H9 (cell line): ENCODE measurements at regions not wholly inside any gene's neighbourhood (a gene's known extent, or its start where the extent isn't known, plus 50 kb on each side); places are given as distances from the start of the nearest gene placed in this dataset.

Source experiments
- DNase-seq: peaks from one replicate; pipeline ENCODE4 v3.0.0-alpha.2; 2017
- H2AFZ ChIP-seq: one replicate; pipeline ENCODE4 v1.6.1; 2013; ENCODE audit warnings: mild to moderate bottlenecking, low read length, control low read depth, moderate library complexity
- H2AK5ac ChIP-seq: 2 replicates; pipeline ENCODE4 v1.6.1; 2013; ENCODE audit warnings: low read length, control low read depth, mixed read lengths; ENCODE audit not compliant: insufficient read length
- H2BK120ac ChIP-seq: one replicate; pipeline ENCODE4 v1.6.1; 2013; ENCODE audit warnings: low read depth, mild to moderate bottlenecking, low read length, control low read depth, inconsistent platforms; ENCODE audit not compliant: poor library complexity, severe bottlenecking
- H2BK12ac ChIP-seq: 2 replicates; pipeline ENCODE4 v1.6.1; 2013; ENCODE audit warnings: low read length, control low read depth, mixed read lengths, low read depth; ENCODE audit not compliant: insufficient read length
- H2BK15ac ChIP-seq: 2 replicates; pipeline ENCODE4 v1.6.1; 2013; ENCODE audit warnings: low read depth, low read length, control low read depth
- H2BK20ac ChIP-seq: one replicate; pipeline ENCODE4 v1.6.1; 2013; ENCODE audit warnings: low read depth, mild to moderate bottlenecking, low read length, control low read depth, inconsistent platforms; ENCODE audit not compliant: poor library complexity, severe bottlenecking
- H2BK5ac ChIP-seq: 2 replicates; pipeline ENCODE4 v1.6.1; 2013; ENCODE audit warnings: low read length, control low read depth, mixed read lengths; ENCODE audit not compliant: insufficient read length
- H3K14ac ChIP-seq: 2 replicates; pipeline ENCODE4 v1.6.1; 2013; ENCODE audit warnings: low read length, control low read depth; ENCODE audit not compliant: insufficient read depth
- H3K18ac ChIP-seq: 2 replicates; pipeline ENCODE4 v1.6.1; 2013; ENCODE audit warnings: low read depth, mild to moderate bottlenecking, mixed read lengths, low read length, control low read depth; ENCODE audit not compliant: insufficient read length
- H3K23ac ChIP-seq: 2 replicates; pipeline ENCODE4 v1.6.1; 2013; ENCODE audit warnings: low read length, control low read depth, mixed read lengths, low read depth; ENCODE audit not compliant: insufficient read length
- H3K23me2 ChIP-seq: 2 replicates; pipeline ENCODE4 v1.6.1; 2013; ENCODE audit warnings: low read depth, mild to moderate bottlenecking, mixed read lengths, low read length, control low read depth; ENCODE audit not compliant: insufficient read length, poor library complexity, severe bottlenecking
- H3K27ac ChIP-seq: 2 replicates; pipeline ENCODE4 v1.5.1; 2013; ENCODE audit warnings: low read length, control low read depth, mixed read lengths, low read depth; ENCODE audit not compliant: insufficient read length
- H3K27me3 ChIP-seq: 2 replicates; pipeline ENCODE4 v1.6.1; 2013; ENCODE audit warnings: low read length, control low read depth, inconsistent platforms; ENCODE audit not compliant: insufficient read depth
- H3K4ac ChIP-seq: 2 replicates; pipeline ENCODE4 v1.6.1; 2013; ENCODE audit warnings: low read depth, mild to moderate bottlenecking, control low read depth, inconsistent platforms, low read length, moderate library complexity
- H3K4me1 ChIP-seq: 2 replicates; pipeline ENCODE4 v1.6.1; 2013; ENCODE audit warnings: low read length, control low read depth, inconsistent platforms; ENCODE audit not compliant: insufficient read depth
- H3K4me2 ChIP-seq: 2 replicates; pipeline ENCODE4 v1.6.1; 2013; ENCODE audit warnings: low read length, control low read depth, mixed read lengths; ENCODE audit not compliant: insufficient read length, insufficient read depth
- H3K56ac ChIP-seq: 2 replicates; pipeline ENCODE4 v1.6.1; 2013; ENCODE audit warnings: low read depth, mild to moderate bottlenecking, mixed read lengths, low read length, control low read depth; ENCODE audit not compliant: insufficient read length
- H3K79me1 ChIP-seq: 2 replicates; pipeline ENCODE4 v1.6.1; 2013; ENCODE audit warnings: low read depth, mild to moderate bottlenecking, moderate library complexity, low read length, control low read depth, inconsistent platforms; ENCODE audit not compliant: insufficient read depth, poor library complexity, severe bottlenecking
- H3K79me2 ChIP-seq: 2 replicates; pipeline ENCODE4 v1.6.1; 2013; ENCODE audit warnings: low read length, control low read depth, inconsistent platforms; ENCODE audit not compliant: insufficient read depth
- H3K9ac ChIP-seq: 2 replicates; pipeline ENCODE4 v1.6.1; 2013; ENCODE audit warnings: low read length, control low read depth, mixed read lengths; ENCODE audit not compliant: insufficient read length; ENCODE audit errors: extremely low read depth
- H3K9me3 ChIP-seq: one replicate; pipeline ENCODE4 v1.6.1; 2013; ENCODE audit warnings: low read depth, low read length, inconsistent platforms; ENCODE audit not compliant: control insufficient read depth
- H3T11ph ChIP-seq: one replicate; pipeline ENCODE4 v1.6.1; 2013; ENCODE audit warnings: mild to moderate bottlenecking, low read length, control low read depth, inconsistent platforms
- H4K20me1 ChIP-seq: one replicate; pipeline ENCODE4 v1.6.1; 2013; ENCODE audit not compliant: control insufficient read depth, insufficient read length, insufficient read depth
- H4K5ac ChIP-seq: 2 replicates; pipeline ENCODE4 v1.6.1; 2013; ENCODE audit warnings: low read depth, mild to moderate bottlenecking, mixed read lengths, low read length, control low read depth; ENCODE audit not compliant: insufficient read length
- H4K8ac ChIP-seq: replicated peaks from 2 replicates; pipeline ENCODE4 v1.6.1; 2013; ENCODE audit warnings: low read length, control low read depth, mixed read lengths, low read depth; ENCODE audit not compliant: insufficient read length
- H4K91ac ChIP-seq: 2 replicates; pipeline ENCODE4 v1.6.1; 2013; ENCODE audit warnings: low read depth, mild to moderate bottlenecking, moderate library complexity, mixed read lengths, low read length, control low read depth; ENCODE audit not compliant: insufficient read length
- H3K27ac Mint-ChIP-seq, 3 experiments: 2 replicates in 2 of 3; 3 replicates in 1 of 3; pipeline ENCODE4 v1.8.0; 2020 to 2021; ENCODE audit warnings: mixed read lengths in 3 of 3, mild to moderate bottlenecking in 1 of 3, moderate library complexity in 1 of 3
- H3K27me3 Mint-ChIP-seq: 2 replicates; pipeline ENCODE4 v1.8.0; 2021; ENCODE audit warnings: low read depth, mild to moderate bottlenecking, moderate library complexity, mixed read lengths
- H3K36me3 Mint-ChIP-seq, 3 experiments: 2 replicates in 2 of 3; 3 replicates in 1 of 3; pipeline ENCODE4 v1.8.0; 2020 to 2021; ENCODE audit warnings: low read depth in 3 of 3, mixed read lengths in 3 of 3; ENCODE audit not compliant: insufficient read depth in 1 of 3
- H3K4me1 Mint-ChIP-seq, 2 experiments: 2 replicates each; pipeline ENCODE4 v1.8.0; 2020; ENCODE audit warnings: mixed read lengths in 2 of 2
- H3K4me3 Mint-ChIP-seq, 2 experiments: 2 replicates in 1 of 2; 3 replicates in 1 of 2; pipeline ENCODE4 v1.8.0; 2020 to 2021; ENCODE audit warnings: mild to moderate bottlenecking in 2 of 2, mixed read lengths in 2 of 2, moderate library complexity in 1 of 2
- H3K9me3 Mint-ChIP-seq, 2 experiments: 2 replicates in 1 of 2; 3 replicates in 1 of 2; pipeline ENCODE4 v1.8.0; 2020; ENCODE audit warnings: mild to moderate bottlenecking in 2 of 2, mixed read lengths in 2 of 2, moderate library complexity in 1 of 2
- WGBS: extraction: QIAGEN DNeasy Blood & Tissue Kit; methylation state at CpG from one replicate; pipeline ENCODE4 v1.1.7; 2013; ENCODE audit warnings: missing lambda C conversion rate, low lambda C conversion rate, mixed read lengths; ENCODE audit not compliant: insufficient read length; ENCODE audit errors: extremely low coverage; 5-methylcytosine and 5-hydroxymethylcytosine counted together
- TF ChIP-seq, protein P1 (sequence below): fragments of 200-600 bp; sonication (generic); conservative IDR thresholded peaks from 3 replicates; pipeline ENCODE4 v1.8.0; 2021; ENCODE audit warnings: antibody characterized with exemption, mild to moderate bottlenecking

DNA sequence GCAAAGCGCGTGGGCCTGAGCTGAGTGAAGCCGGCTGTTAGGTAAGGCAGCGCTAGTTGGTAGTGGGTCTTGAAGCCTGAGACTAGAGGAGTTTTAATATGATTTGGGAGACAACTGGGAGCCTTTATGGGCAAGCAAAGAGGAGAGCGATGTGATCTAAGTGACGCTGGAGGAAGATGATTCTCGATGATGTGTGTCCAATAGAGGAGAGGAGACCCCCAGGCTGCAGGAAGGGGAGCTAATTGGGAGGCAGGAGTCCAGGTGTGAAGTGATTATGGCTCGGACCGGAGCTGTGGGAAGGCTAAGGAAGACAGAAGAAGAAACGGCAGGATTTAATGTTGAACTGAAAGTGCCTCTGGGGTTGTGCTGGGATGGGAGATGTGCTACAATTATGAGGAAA lies 482.9 kb upstream of the KIF2A start:
- peaks cover 13 to 15% of the 10 kb centered on the region in 2 experiments for H3K4me1 Mint-ChIP-seq
- no peaks in the 10 kb centered on the region; a peak in 1 of 7 replicates for H3K36me3 Mint-ChIP-seq
- H2BK15ac ChIP-seq: no peak overlapping the region
- no peaks in the 10 kb centered on the region for H3K79me2 ChIP-seq
- H3K9ac ChIP-seq: no peak overlapping the region
- H4K20me1 ChIP-seq: no peaks in the 10 kb centered on the region
- H4K8ac ChIP-seq: no peak overlapping the region
- H2BK12ac ChIP-seq: no peak overlapping the region
- H3K27me3 Mint-ChIP-seq: no peaks in the 10 kb centered on the region
- no peak overlapping the region for H3K18ac ChIP-seq
- no peak overlapping the region for H3K56ac ChIP-seq
- H3K14ac ChIP-seq: no peak overlapping the region
- no peaks in the 10 kb centered on the region for H3K79me1 ChIP-seq
- no peak overlapping the region for H3T11ph ChIP-seq
- H3K27ac ChIP-seq: no peak overlapping the region
- no peak for DNase-seq
- H3K4me2 ChIP-seq: no peak overlapping the region
- H3K4ac ChIP-seq: no peak overlapping the region
- no peaks in the 10 kb centered on the region for H3K27me3 ChIP-seq
- no CpG with 5 or more reads among the region's 10 CpGs for WGBS
- no peak overlapping the region for H2BK120ac ChIP-seq
- TF ChIP-seq, protein P1, sequence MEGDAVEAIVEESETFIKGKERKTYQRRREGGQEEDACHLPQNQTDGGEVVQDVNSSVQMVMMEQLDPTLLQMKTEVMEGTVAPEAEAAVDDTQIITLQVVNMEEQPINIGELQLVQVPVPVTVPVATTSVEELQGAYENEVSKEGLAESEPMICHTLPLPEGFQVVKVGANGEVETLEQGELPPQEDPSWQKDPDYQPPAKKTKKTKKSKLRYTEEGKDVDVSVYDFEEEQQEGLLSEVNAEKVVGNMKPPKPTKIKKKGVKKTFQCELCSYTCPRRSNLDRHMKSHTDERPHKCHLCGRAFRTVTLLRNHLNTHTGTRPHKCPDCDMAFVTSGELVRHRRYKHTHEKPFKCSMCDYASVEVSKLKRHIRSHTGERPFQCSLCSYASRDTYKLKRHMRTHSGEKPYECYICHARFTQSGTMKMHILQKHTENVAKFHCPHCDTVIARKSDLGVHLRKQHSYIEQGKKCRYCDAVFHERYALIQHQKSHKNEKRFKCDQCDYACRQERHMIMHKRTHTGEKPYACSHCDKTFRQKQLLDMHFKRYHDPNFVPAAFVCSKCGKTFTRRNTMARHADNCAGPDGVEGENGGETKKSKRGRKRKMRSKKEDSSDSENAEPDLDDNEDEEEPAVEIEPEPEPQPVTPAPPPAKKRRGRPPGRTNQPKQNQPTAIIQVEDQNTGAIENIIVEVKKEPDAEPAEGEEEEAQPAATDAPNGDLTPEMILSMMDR: no peak
- no peaks in the 10 kb centered on the region for H3K23me2 ChIP-seq
- no peak overlapping the region for H4K91ac ChIP-seq
- no peaks in the 10 kb centered on the region for H3K9me3 Mint-ChIP-seq
- no peak overlapping the region for H3K27ac Mint-ChIP-seq
- H2AFZ ChIP-seq: no peak overlapping the region
- H3K4me1 ChIP-seq: no peaks in the 10 kb centered on the region
- H3K23ac ChIP-seq: no peak overlapping the region
- no peak overlapping the region for H2AK5ac ChIP-seq
- H4K5ac ChIP-seq: no peak overlapping the region
- H3K4me3 Mint-ChIP-seq: no peak overlapping the region
- H3K9me3 ChIP-seq: no peaks in the 10 kb centered on the region
- H2BK5ac ChIP-seq: no peak overlapping the region
- no peak overlapping the region for H2BK20ac ChIP-seq
